IMR-90 (cell line): ENCODE measurements at regions not wholly inside any gene's neighbourhood (a gene's known extent, or its start where the extent isn't known, plus 50 kb on each side); places are given as distances from the start of the nearest gene placed in this dataset.

Experiments used
- ATAC-seq: fragments of 200-7000 bp; cut with Tn5 transposase; 2 replicates; pipeline ENCODE4 v1.9.1; 2020; ENCODE audit warnings: low read depth, mild to moderate bottlenecking, moderate library complexity
- BruUV-seq: library from RNA; stranded (reverse); fragments of 400-500 nt; replicated peaks from 2 replicates; lab custom pipeline; 2021; lab: Mats Ljungman, UMichigan
- CTCF ChIA-PET: fragments of 300-600 bp; formaldehyde crosslinking; extraction: SDS; loops from one replicate; lab custom pipeline; 2021; ENCODE audit warnings: antibody characterized with exemption; lab: Yijun Ruan, JAX
- POLR2A ChIA-PET: fragments of 300-600 bp; sonication (Branson Sonifier 250); formaldehyde crosslinking; loops from one replicate; lab custom pipeline; 2022; ENCODE audit warnings: antibody characterized with exemption; ENCODE audit not compliant: unreplicated experiment; lab: Charles Lee
- DNase-seq: peaks from one replicate; pipeline ENCODE4 v3.0.0; 2013
- H2AFZ ChIP-seq: replicated peaks from 2 replicates; pipeline ENCODE3; 2013; ENCODE audit warnings: low read length, mild to moderate bottlenecking; ENCODE audit not compliant: poor library complexity
- H2AK5ac ChIP-seq: 2 replicates; pipeline ENCODE4 v1.6.1; 2013; ENCODE audit warnings: low read depth, low read length, inconsistent platforms
- H2AK9ac ChIP-seq: replicated peaks from 2 replicates; pipeline ENCODE3; 2013; ENCODE audit warnings: mild to moderate bottlenecking, low read depth, low read length, moderate library complexity; ENCODE audit not compliant: poor library complexity
- H2BK120ac ChIP-seq: 2 replicates; pipeline ENCODE4 v1.6.1; 2013; ENCODE audit warnings: low read depth, low read length, inconsistent platforms
- H2BK15ac ChIP-seq: 3 replicates; pipeline ENCODE4 v1.6.1; 2013; ENCODE audit warnings: low read depth, low read length, inconsistent platforms
- H2BK20ac ChIP-seq: 2 replicates; pipeline ENCODE4 v1.6.1; 2013; ENCODE audit warnings: low read depth, mild to moderate bottlenecking, inconsistent platforms, low read length, moderate library complexity
- H2BK5ac ChIP-seq: 2 replicates; pipeline ENCODE4 v1.6.1; 2013; ENCODE audit warnings: mild to moderate bottlenecking, low read depth, low read length, inconsistent platforms; ENCODE audit not compliant: poor library complexity, severe bottlenecking
- H3K14ac ChIP-seq: replicated peaks from 2 replicates; pipeline ENCODE4 v1.6.1; 2013; ENCODE audit warnings: low read depth, low read length, inconsistent platforms
- H3K18ac ChIP-seq: 2 replicates; pipeline ENCODE4 v1.6.1; 2013; ENCODE audit warnings: low read depth, low read length, control low read depth
- H3K23ac ChIP-seq: 2 replicates; pipeline ENCODE4 v1.6.1; 2013; ENCODE audit warnings: low read depth, low read length, inconsistent platforms
- H3K27ac ChIP-seq: 2 replicates; pipeline ENCODE4 v1.5.1; 2013; ENCODE audit warnings: mild to moderate bottlenecking, control low read depth, low read length; ENCODE audit not compliant: insufficient read depth
- H3K27me3 ChIP-seq: 2 replicates; pipeline ENCODE4 v1.6.1; 2013; ENCODE audit warnings: low read length; ENCODE audit not compliant: control insufficient read depth, insufficient read depth
- H3K36me3 ChIP-seq: 2 replicates; pipeline ENCODE4 v1.6.1; 2013; ENCODE audit warnings: low read length, mixed read lengths; ENCODE audit not compliant: control insufficient read depth, insufficient read depth
- H3K4ac ChIP-seq: 2 replicates; pipeline ENCODE4 v1.6.1; 2013; ENCODE audit warnings: low read depth, low read length, inconsistent platforms
- H3K4me1 ChIP-seq: 2 replicates; pipeline ENCODE4 v1.6.1; 2013; ENCODE audit warnings: low read length, mixed read lengths; ENCODE audit not compliant: control insufficient read depth, insufficient read depth
- H3K4me2 ChIP-seq: 2 replicates; pipeline ENCODE4 v1.6.1; 2013; ENCODE audit warnings: low read depth, mild to moderate bottlenecking, control low read depth, low read length, moderate library complexity
- H3K4me3 ChIP-seq: 2 replicates; pipeline ENCODE4 v1.5.1; 2013; ENCODE audit warnings: low read depth, mild to moderate bottlenecking, control low read depth, low read length, moderate library complexity; ENCODE audit not compliant: insufficient read depth
- H3K56ac ChIP-seq: 2 replicates; pipeline ENCODE4 v1.6.1; 2013; ENCODE audit warnings: low read length, inconsistent platforms; ENCODE audit not compliant: insufficient read depth; ENCODE audit errors: extremely low read depth
- H3K79me1 ChIP-seq, 2 experiments: 2 replicates each; pipeline ENCODE4 v1.6.1; 2013; ENCODE audit warnings: low read length in 2 of 2, inconsistent platforms in 1 of 2, low read depth in 1 of 2
- H3K9ac ChIP-seq: 2 replicates; pipeline ENCODE4 v1.6.1; 2013; ENCODE audit warnings: low read depth, low read length, control low read depth
- H3K9me1 ChIP-seq: 2 replicates; pipeline ENCODE4 v1.6.1; 2013; ENCODE audit warnings: low read length, inconsistent platforms; ENCODE audit not compliant: insufficient read depth
- H3K9me3 ChIP-seq: 2 replicates; pipeline ENCODE4 v1.6.1; 2013; ENCODE audit warnings: low read length; ENCODE audit not compliant: control insufficient read depth, insufficient read depth
- H4K20me1 ChIP-seq: 2 replicates; pipeline ENCODE4 v1.6.1; 2013; ENCODE audit warnings: low read length, inconsistent platforms; ENCODE audit not compliant: insufficient read depth
- H4K5ac ChIP-seq: 2 replicates; pipeline ENCODE4 v1.6.1; 2013; ENCODE audit warnings: mild to moderate bottlenecking, low read depth, low read length, control low read depth
- H4K8ac ChIP-seq, 2 experiments: 2 replicates each; pipeline ENCODE4 v1.6.1; 2013; ENCODE audit warnings: low read depth in 2 of 2, low read length in 2 of 2, control low read depth in 1 of 2, inconsistent platforms in 1 of 2
- H4K91ac ChIP-seq: 2 replicates; pipeline ENCODE4 v1.6.1; 2013; ENCODE audit warnings: low read depth, low read length, inconsistent platforms; ENCODE audit not compliant: insufficient read depth
- CHD1 ChIP-seq: IDR thresholded peaks from 2 replicates; pipeline ENCODE4 v1.6.1; 2012; ENCODE audit warnings: low read depth, low read length, improper control_type of control experiment
- FOS ChIP-seq: fragments of 150-350 bp; IDR thresholded peaks from 2 replicates; pipeline ENCODE4 v1.6.1; 2016; ENCODE audit warnings: low read depth, low read length
- MAZ ChIP-seq: IDR thresholded peaks from 2 replicates; pipeline ENCODE4 v1.6.1; 2012; ENCODE audit warnings: low read depth, mild to moderate bottlenecking, low read length, improper control_type of control experiment, moderate library complexity, borderline replicate concordance
- NFE2L2 ChIP-seq: fragments of 150-350 bp; IDR thresholded peaks from 2 replicates; pipeline ENCODE4 v1.6.1; 2016; ENCODE audit warnings: low read depth, mild to moderate bottlenecking, low read length
- POLR2A ChIP-seq: IDR thresholded peaks from 2 replicates; pipeline ENCODE4 v1.6.1; 2012; ENCODE audit warnings: mild to moderate bottlenecking, low read depth, low read length
- RAD21 ChIP-seq: IDR thresholded peaks from 2 replicates; pipeline ENCODE4 v1.6.1; 2012; ENCODE audit warnings: low read length, improper control_type of control experiment
- RFX5 ChIP-seq: IDR thresholded peaks from 2 replicates; pipeline ENCODE4 v1.8.0; 2012; ENCODE audit warnings: low read depth, mild to moderate bottlenecking, low read length, moderate library complexity
- WGBS, 2 experiments: methylation state at CpG; one replicate each; pipeline versions ENCODE4 v1.1.5 to v1.1.7; 2013; ENCODE audit warnings: missing lambda C conversion rate in 2 of 2; ENCODE audit not compliant: insufficient read length in 1 of 2; ENCODE audit errors: extremely low coverage in 2 of 2; 5-methylcytosine and 5-hydroxymethylcytosine counted together
- dilution Hi-C: fragments of 300-500 bp; cut with HindIII; formaldehyde crosslinking; loops from one replicate; pipeline ENCODE4 v1.14.3; 2018; ENCODE audit warnings: low sequenced_read_pairs; ENCODE audit not compliant: unreplicated experiment
- in situ Hi-C: fragments of 300-500 bp; cut with MboI; formaldehyde crosslinking; loops from 3 replicates; pipeline ENCODE4 v1.14.3; 2019; ENCODE audit warnings: low sequenced_read_pairs, inconsistent platforms, mixed read lengths
- intact Hi-C: fragments of 100-400 bp; cut with micrococcal nuclease; formaldehyde crosslinking; loops from 2 replicates; pipeline ENCODE4 v1.10.0; 2022
- TF ChIP-seq, protein P1 (sequence below): fragments of 150-350 bp; IDR thresholded peaks from 2 replicates; pipeline ENCODE4 v1.6.1; 2017; ENCODE audit warnings: mild to moderate bottlenecking, antibody characterized with exemption, low read length, low read depth

GRCh38 chr14:106304271-106304670 is 777.9 kb downstream of the TMEM121 start:
- Histone ChIP-seq H4K5ac (no peak overlapping the region), H2BK15ac (no peak overlapping the region), H3K36me3 (no peaks in the 10 kb centered on the region), H2BK120ac (no peak overlapping the region), H3K9me3 (peaks cover 17% of the 10 kb centered on the region; the same call in 1 of the 2 replicates), H3K4me1 (no peaks in the 10 kb centered on the region), H2AFZ (no peak overlapping the region), H4K91ac (no peak overlapping the region), H4K20me1 (no peaks in the 10 kb centered on the region), H3K9ac (no peak overlapping the region), H3K56ac (no peak overlapping the region), H3K4ac (no peak overlapping the region), H3K9me1 (no peaks in the 10 kb centered on the region), H3K79me1 (no peaks in the 10 kb centered on the region), H2AK5ac (no peak overlapping the region), H3K27me3 (no peaks in the 10 kb centered on the region), H3K18ac (no peak overlapping the region), H2BK5ac (no peak overlapping the region), H2AK9ac (no peak overlapping the region), H2BK20ac (no peak overlapping the region), H3K27ac (no peak overlapping the region), H4K8ac (no peak overlapping the region), H3K4me3 (no peak overlapping the region), H3K23ac (no peak overlapping the region), H3K14ac (no peak overlapping the region), H3K4me2 (no peak overlapping the region)
- ChIA-PET POLR2A (no interaction called here), CTCF (no interaction called here)
- BruUV-seq: no TSS peak
- in situ Hi-C loops (no loop called here), intact Hi-C loops (no loop called here), dilution Hi-C loops (no loop called here)
- DNase-seq (no peak), ATAC-seq (no peak)
- no CpG with 5 or more reads among the region's 5 CpGs for WGBS, 2 experiments
- no peak for TF ChIP-seq RFX5
- TF ChIP-seq CHD1: no peak
- no peak for TF ChIP-seq FOS
- TF ChIP-seq, protein P1, sequence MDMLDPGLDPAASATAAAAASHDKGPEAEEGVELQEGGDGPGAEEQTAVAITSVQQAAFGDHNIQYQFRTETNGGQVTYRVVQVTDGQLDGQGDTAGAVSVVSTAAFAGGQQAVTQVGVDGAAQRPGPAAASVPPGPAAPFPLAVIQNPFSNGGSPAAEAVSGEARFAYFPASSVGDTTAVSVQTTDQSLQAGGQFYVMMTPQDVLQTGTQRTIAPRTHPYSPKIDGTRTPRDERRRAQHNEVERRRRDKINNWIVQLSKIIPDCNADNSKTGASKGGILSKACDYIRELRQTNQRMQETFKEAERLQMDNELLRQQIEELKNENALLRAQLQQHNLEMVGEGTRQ: no peak
- no peak for TF ChIP-seq POLR2A
- no peak for TF ChIP-seq RAD21
- TF ChIP-seq NFE2L2: no peak
- TF ChIP-seq MAZ: no peak
